CD4-positive, alpha-beta memory T cell (primary cell): ENCODE measurements at regions not wholly inside any gene's neighbourhood (a gene's known extent, or its start where the extent isn't known, plus 50 kb on each side); places are given as distances from the start of the nearest gene placed in this dataset.

Experiments used
- CTCF ChIA-PET: fragments of 350-600 bp; sonication (Branson Sonifier 250); formaldehyde crosslinking; loops from one replicate; lab custom pipeline; 2021; ENCODE audit warnings: inconsistent platforms; ENCODE audit not compliant: partially characterized antibody; lab: Charles Lee
- POLR2A ChIA-PET: fragments of 350-600 bp; sonication (Branson Sonifier 250); formaldehyde crosslinking; loops from one replicate; lab custom pipeline; 2021; ENCODE audit not compliant: partially characterized antibody; lab: Charles Lee
- DNase-seq, 5 donors: peaks; one replicate each; pipeline versions ENCODE4 v3.0.0 to v3.0.0-alpha.2; 2020 to 2022; ENCODE audit warnings: mixed read lengths in 1 of 5
- H3K27ac ChIP-seq: one replicate; pipeline ENCODE4 v1.7.0; 2013; ENCODE audit warnings: low read depth, low read length
- H3K27me3 ChIP-seq: 2 replicates; pipeline ENCODE4 v1.7.0; 2013; ENCODE audit warnings: mild to moderate bottlenecking, low read length, moderate library complexity; ENCODE audit not compliant: insufficient read depth
- H3K36me3 ChIP-seq: 2 replicates; pipeline ENCODE4 v1.7.0; 2013; ENCODE audit warnings: mild to moderate bottlenecking, low read length, moderate library complexity; ENCODE audit not compliant: insufficient read depth
- H3K4me1 ChIP-seq: 2 replicates; pipeline ENCODE4 v1.7.0; 2013; ENCODE audit warnings: mild to moderate bottlenecking, low read length, moderate library complexity; ENCODE audit not compliant: insufficient read depth
- H3K4me3 ChIP-seq, 2 donors: one replicate each; pipeline ENCODE4 v1.7.0; 2013; ENCODE audit warnings: low read length in 2 of 2, mild to moderate bottlenecking in 1 of 2
- H3K9me3 ChIP-seq, 2 donors: one replicate each; pipeline ENCODE4 v1.7.0; 2013; ENCODE audit warnings: low read length in 2 of 2, control low read depth in 1 of 2; ENCODE audit not compliant: control insufficient read depth in 1 of 2
- H3K27ac Mint-ChIP-seq, 7 donors: one replicate each; pipeline ENCODE4 v1.8.0; 2020 to 2021; ENCODE audit warnings: mixed read lengths in 7 of 7, mild to moderate bottlenecking in 6 of 7, inconsistent platforms in 3 of 7, moderate library complexity in 3 of 7
- H3K27me3 Mint-ChIP-seq, 2 donors: one replicate each; pipeline ENCODE4 v1.8.0; 2020 to 2021; ENCODE audit warnings: mixed read lengths in 2 of 2
- H3K36me3 Mint-ChIP-seq, 2 donors: one replicate each; pipeline ENCODE4 v1.8.0; 2020 to 2021; ENCODE audit warnings: mixed read lengths in 2 of 2, inconsistent platforms in 1 of 2, mild to moderate bottlenecking in 1 of 2
- H3K4me1 Mint-ChIP-seq, 4 donors: one replicate each; pipeline ENCODE4 v1.8.0; 2020 to 2021; ENCODE audit warnings: mixed read lengths in 4 of 4, mild to moderate bottlenecking in 1 of 4
- H3K4me3 Mint-ChIP-seq, 8 donors: one replicate each; pipeline ENCODE4 v1.8.0; 2020 to 2021; ENCODE audit warnings: mixed read lengths in 8 of 8, mild to moderate bottlenecking in 7 of 8, moderate library complexity in 6 of 8, inconsistent platforms in 3 of 8
- H3K9me3 Mint-ChIP-seq, 8 donors: one replicate each; pipeline ENCODE4 v1.8.0; 2020 to 2021; ENCODE audit warnings: mixed read lengths in 8 of 8, mild to moderate bottlenecking in 5 of 8, inconsistent platforms in 3 of 8, moderate library complexity in 1 of 8
- intact Hi-C: fragments of 100-400 bp; cut with micrococcal nuclease; formaldehyde crosslinking; loops from one replicate; pipeline ENCODE4 v1.15.1; 2023

DNA sequence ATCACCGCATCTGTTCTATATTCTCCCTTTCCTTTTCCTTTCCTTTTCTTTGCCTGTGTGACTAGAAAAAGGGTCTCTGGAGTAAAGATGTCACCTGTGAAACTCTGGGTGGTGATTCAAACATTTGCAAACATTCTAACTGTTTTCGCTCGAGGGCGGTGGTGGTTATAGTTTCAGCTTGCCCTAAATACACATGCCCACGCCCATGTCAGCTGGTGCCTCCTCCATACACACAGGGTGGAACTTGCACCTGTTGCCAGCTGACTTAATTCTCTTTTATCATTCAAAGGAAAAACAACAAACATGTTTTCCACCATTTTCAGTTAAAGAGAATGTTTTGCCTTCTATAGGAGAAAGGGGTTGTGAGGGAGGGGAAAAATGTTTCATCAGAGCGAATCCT, 381.9 kb upstream of the ARID1B start:
- Histone ChIP-seq H3K9me3 (no peaks in the 10 kb centered on the region), H3K4me3 (peak overlapping the region; percentile 9 to 53), H3K36me3 (no peaks in the 10 kb centered on the region), H3K27me3 (no peaks in the 10 kb centered on the region), H3K27ac (peak overlapping the region; percentile 56), H3K4me1 (peaks cover 89% of the 10 kb centered on the region)
- peak overlapping the region; percentile 90 to 100 (median 98) for H3K27ac Mint-ChIP-seq
- peak overlapping the region; percentile 78 to 89 (median 86) for H3K4me3 Mint-ChIP-seq
- peak; percentile 55 to 82 (median 68) for DNase-seq
- CTCF ChIA-PET, result interaction anchor here (1.0 to 2.2 kb wide), 5 partner anchors 9 to 28 kb away, joined by 3 to 5 read pairs (median 3); no protein-coding TSS in a partner anchor
- peaks cover 51 to 96% (median 78%) of the 10 kb centered on the region in 4 donors for H3K4me1 Mint-ChIP-seq
- intact Hi-C loops, result loop anchor here (1.0 to 5.0 kb wide), 3 partner anchors 16 to 291 kb away; no protein-coding TSS in a partner anchor
- no peaks in the 10 kb centered on the region for H3K27me3 Mint-ChIP-seq
- no peaks in the 10 kb centered on the region for H3K9me3 Mint-ChIP-seq
- no peaks in the 10 kb centered on the region for H3K36me3 Mint-ChIP-seq
- POLR2A ChIA-PET, result interaction anchor here (0.9 to 2.6 kb wide), 12 partner anchors 10 to 1080 kb away, joined by 3 to 15 read pairs (median 4); partner anchors contain the start of gene ARID1B

DNA sequence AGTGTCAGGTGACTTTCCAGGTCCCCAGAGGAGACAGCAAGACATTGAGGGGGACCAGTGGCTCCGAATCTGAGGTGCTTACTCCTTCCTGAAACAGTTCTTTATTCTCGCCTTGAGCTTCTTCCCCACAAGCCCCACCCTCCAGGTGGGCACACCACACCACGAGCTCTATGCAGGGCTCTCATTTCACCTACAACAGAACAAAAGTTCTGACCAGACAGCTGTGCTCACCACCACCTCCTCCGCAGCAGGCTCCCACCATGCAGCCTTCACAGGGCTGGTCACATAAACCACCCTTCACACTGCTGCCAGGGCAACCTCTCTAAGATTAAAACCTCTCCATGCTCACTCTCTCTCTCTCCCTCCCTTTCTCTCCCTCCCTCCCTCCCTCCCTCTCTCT, 384.5 kb upstream of the ARID1B start:
- Histone ChIP-seq H3K4me3 (no peak overlapping the region), H3K27me3 (no peaks in the 10 kb centered on the region), H3K9me3 (no peaks in the 10 kb centered on the region), H3K4me1 (peaks cover 64% of the 10 kb centered on the region), H3K36me3 (no peaks in the 10 kb centered on the region), H3K27ac (no peak overlapping the region)
- Mint-ChIP-seq H3K27me3 (no peaks in the 10 kb centered on the region), H3K9me3 (no peaks in the 10 kb centered on the region), H3K27ac (peak overlapping the region; percentile 78 to 93 (median 88)), H3K4me3 (peak overlapping the region in 7 of 8 donors; percentile 52 to 77 (median 71)), H3K36me3 (peaks cover 0 to 4% of the 10 kb centered on the region in 2 donors), H3K4me1 (peaks cover 42 to 78% (median 58%) of the 10 kb centered on the region in 4 donors)
- ChIA-PET CTCF (interaction anchor here (0.8 to 2.2 kb wide), 2 partner anchors 172 to 299 kb away, joined by 3 to 6 read pairs; no protein-coding TSS in a partner anchor), POLR2A (interaction anchor here (1.1 kb wide), 1 partner anchor 9 kb away, joined by 4 read pairs; no protein-coding TSS in a partner anchor)
- intact Hi-C loops, result no loop called here
- DNase-seq, result no peak

DNA sequence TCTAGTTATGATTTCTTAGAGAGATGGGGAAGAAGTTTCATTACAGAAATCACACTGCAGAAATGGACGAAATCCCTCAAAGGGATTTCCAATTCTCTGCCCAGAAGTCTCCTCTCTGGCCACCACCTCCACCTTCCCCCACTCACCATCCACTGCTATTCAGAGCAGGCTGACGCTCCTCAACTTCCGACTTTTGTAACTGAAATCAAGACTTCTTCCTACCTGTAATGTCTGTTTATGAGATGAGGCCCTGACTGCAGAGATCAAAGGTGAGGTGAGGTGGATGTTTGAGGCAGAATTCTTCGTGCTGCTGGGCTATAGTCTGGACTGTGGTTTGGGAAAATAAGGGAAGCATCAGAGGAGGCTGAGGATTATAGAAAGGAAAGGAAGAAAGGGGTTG, 385.2 kb upstream of the ARID1B start:
- Mint-ChIP-seq H3K4me3 (peak overlapping the region in 7 of 8 donors; percentile 52 to 77 (median 71)), H3K9me3 (no peaks in the 10 kb centered on the region), H3K36me3 (peaks cover 0 to 7% of the 10 kb centered on the region in 2 donors), H3K4me1 (peaks cover 37 to 72% (median 52%) of the 10 kb centered on the region in 4 donors), H3K27ac (peak overlapping the region in 6 of 7 donors; percentile 39 to 93 (median 89)), H3K27me3 (no peaks in the 10 kb centered on the region)
- Histone ChIP-seq H3K36me3 (no peaks in the 10 kb centered on the region), H3K4me1 (peaks cover 57% of the 10 kb centered on the region), H3K27me3 (no peaks in the 10 kb centered on the region), H3K4me3 (no peak overlapping the region), H3K27ac (no peak overlapping the region), H3K9me3 (no peaks in the 10 kb centered on the region)
- POLR2A ChIA-PET, result no interaction called here
- DNase-seq, result no peak
- intact Hi-C loops, result loop anchor here (1.0 kb wide), 1 partner anchor 13 kb away; no protein-coding TSS in a partner anchor
- CTCF ChIA-PET, result no interaction called here

DNA sequence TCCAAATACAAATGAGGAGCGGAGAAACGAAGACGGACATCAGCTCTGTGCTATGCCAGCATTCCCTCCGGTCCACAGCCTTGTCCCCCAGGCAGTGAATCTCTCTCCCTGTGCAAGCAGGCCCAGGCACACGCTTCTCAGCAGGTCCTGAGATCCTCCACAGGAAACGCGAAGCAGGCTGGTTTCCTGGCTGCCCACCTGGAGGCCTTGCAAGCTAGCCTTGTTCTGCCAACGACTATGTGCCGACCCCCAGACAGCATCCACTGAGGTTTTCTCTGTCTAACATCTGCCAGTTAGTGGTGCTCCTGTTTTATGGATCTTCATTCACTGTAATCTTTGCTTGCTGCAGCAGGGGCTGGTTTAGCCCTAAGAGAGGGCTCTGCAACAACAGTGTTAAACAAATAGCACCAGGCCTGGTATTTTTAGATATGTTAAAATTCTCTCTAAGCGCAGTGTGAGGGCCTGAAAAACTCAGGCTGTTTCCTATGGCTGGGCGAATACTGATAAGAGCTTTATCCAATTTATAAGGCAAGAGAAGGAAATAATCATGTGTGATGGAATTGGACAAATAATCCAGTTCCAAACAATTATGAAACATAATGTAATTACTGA, 386.0 kb upstream of the ARID1B start:
- Histone ChIP-seq H3K27ac (no peak overlapping the region), H3K36me3 (no peaks in the 10 kb centered on the region), H3K27me3 (no peaks in the 10 kb centered on the region), H3K4me3 (no peak overlapping the region), H3K4me1 (peaks cover 51% of the 10 kb centered on the region), H3K9me3 (no peaks in the 10 kb centered on the region)
- Mint-ChIP-seq H3K4me1 (peaks cover 32 to 65% (median 46%) of the 10 kb centered on the region in 4 donors), H3K27me3 (no peaks in the 10 kb centered on the region), H3K36me3 (peaks cover 0 to 10% of the 10 kb centered on the region in 2 donors), H3K27ac (peak overlapping the region in 6 of 7 donors; percentile 50 to 92 (median 77)), H3K9me3 (peaks cover 0 to 2% (median 0%) of the 10 kb centered on the region in 8 donors), H3K4me3 (peak overlapping the region in 4 of 8 donors; percentile 33 to 74 (median 60))
- ChIA-PET POLR2A (no interaction called here), CTCF (no interaction called here)
- no peak for DNase-seq
- intact Hi-C loops, result loop anchor here (1.0 kb wide), 1 partner anchor 12 kb away; no protein-coding TSS in a partner anchor

DNA sequence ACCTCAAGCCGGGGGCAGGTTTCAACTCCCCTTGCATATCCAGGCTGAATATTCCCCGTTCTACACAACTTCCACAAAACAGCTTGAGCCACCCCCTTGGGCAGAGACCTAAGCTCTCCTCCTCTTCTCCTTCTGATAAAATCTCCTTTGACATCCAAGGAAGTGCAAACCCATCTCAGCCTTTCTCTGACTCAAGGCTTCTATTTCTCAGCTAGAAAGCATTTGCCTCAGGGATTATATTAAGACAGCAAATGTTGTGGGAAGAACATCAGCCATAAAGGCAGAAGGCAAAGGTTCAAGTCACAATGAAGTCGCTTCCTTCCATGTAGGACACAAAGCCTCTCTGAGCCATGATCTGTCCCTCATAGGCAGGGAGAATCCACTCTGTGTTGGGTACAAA, 386.6 kb upstream of the ARID1B start:
- POLR2A ChIA-PET, result no interaction called here

DNA sequence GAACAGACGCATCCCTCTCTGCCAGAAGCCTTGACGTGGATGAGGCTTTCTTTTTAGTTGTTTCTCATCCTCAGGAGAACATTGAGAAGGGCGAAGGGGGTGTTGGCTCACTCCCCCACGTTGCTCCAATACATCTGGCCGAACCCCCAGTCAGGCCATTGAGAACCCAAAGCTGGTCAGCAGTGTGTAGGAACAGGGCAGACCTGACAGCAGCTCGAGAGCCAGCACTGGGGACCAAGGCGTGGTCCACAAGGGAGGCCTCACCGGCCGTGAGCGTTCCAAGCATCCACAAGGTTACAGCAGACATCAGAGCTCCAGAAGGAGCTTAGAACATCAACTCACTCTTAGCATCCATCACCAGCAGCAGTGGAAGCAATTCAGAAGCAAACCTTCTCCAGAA, 387.9 kb upstream of the ARID1B start:
- Mint-ChIP-seq H3K36me3 (peaks cover 0 to 16% of the 10 kb centered on the region in 2 donors), H3K27me3 (peaks cover 0 to 2% of the 10 kb centered on the region in 2 donors), H3K4me3 (no peak overlapping the region), H3K9me3 (peaks cover 0 to 5% (median 0%) of the 10 kb centered on the region in 8 donors), H3K27ac (no peak overlapping the region), H3K4me1 (peaks cover 21 to 50% (median 30%) of the 10 kb centered on the region in 4 donors)
- H3K4me3 ChIP-seq, result no peak overlapping the region
- no peaks in the 10 kb centered on the region for H3K36me3 ChIP-seq
- no peaks in the 10 kb centered on the region for H3K9me3 ChIP-seq
- ChIA-PET CTCF (no interaction called here), POLR2A (no interaction called here)
- no peaks in the 10 kb centered on the region for H3K27me3 ChIP-seq
- H3K27ac ChIP-seq, result no peak overlapping the region
- intact Hi-C loops, result no loop called here
- DNase-seq, result no peak
- H3K4me1 ChIP-seq, result peaks cover 32% of the 10 kb centered on the region

More for the DNA sequence above, 386.6 kb upstream of the ARID1B start:
- Mint-ChIP-seq H3K4me3 (peak overlapping the region in 2 of 8 donors; percentile 29 to 33), H3K36me3 (peaks cover 0 to 14% of the 10 kb centered on the region in 2 donors), H3K27me3 (no peaks in the 10 kb centered on the region), H3K9me3 (peaks cover 0 to 5% (median 0%) of the 10 kb centered on the region in 8 donors), H3K4me1 (peaks cover 29 to 60% (median 41%) of the 10 kb centered on the region in 4 donors), H3K27ac (peak overlapping the region in 4 of 7 donors; percentile 18 to 66 (median 44))
- DNase-seq, result no peak
- Histone ChIP-seq H3K9me3 (no peaks in the 10 kb centered on the region), H3K4me3 (no peak overlapping the region), H3K27me3 (no peaks in the 10 kb centered on the region), H3K27ac (no peak overlapping the region), H3K36me3 (no peaks in the 10 kb centered on the region), H3K4me1 (peaks cover 45% of the 10 kb centered on the region)
- intact Hi-C loops, result loop anchor here (1.0 kb wide), 1 partner anchor 11 kb away; no protein-coding TSS in a partner anchor
- CTCF ChIA-PET, result no interaction called here

DNA sequence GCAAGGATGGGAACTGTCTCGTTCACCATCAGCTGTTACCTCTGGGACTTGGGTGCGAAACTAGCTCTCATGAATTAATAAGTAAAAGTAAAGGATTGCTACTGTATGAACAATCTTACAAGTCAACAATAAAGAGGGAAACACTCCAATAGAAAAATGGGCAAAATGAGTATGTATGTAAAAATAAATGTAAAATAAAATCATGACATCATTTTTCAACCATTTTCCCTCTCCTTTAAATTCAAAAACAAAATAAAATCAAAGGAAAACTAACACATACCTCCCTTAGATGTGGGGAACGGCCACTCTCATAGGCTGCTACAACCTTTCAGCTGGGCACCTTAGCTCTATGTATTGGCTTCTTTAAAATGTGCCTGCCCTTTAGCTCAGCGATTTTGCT, 389.7 kb upstream of the ARID1B start:
- peaks cover 0 to 26% of the 10 kb centered on the region in 2 donors for H3K36me3 Mint-ChIP-seq
- H3K4me3 Mint-ChIP-seq, result no peak overlapping the region
- Histone ChIP-seq H3K36me3 (no peaks in the 10 kb centered on the region), H3K4me1 (peaks cover 15% of the 10 kb centered on the region), H3K27me3 (no peaks in the 10 kb centered on the region), H3K9me3 (no peaks in the 10 kb centered on the region), H3K4me3 (no peak overlapping the region), H3K27ac (no peak overlapping the region)
- H3K27me3 Mint-ChIP-seq, result peaks cover 0 to 5% of the 10 kb centered on the region in 2 donors
- no peak overlapping the region for H3K27ac Mint-ChIP-seq
- intact Hi-C loops, result no loop called here
- DNase-seq, result no peak
- H3K9me3 Mint-ChIP-seq, result peaks cover 0 to 5% (median 0%) of the 10 kb centered on the region in 8 donors
- CTCF ChIA-PET, result no interaction called here
- POLR2A ChIA-PET, result no interaction called here
- peaks cover 7 to 32% (median 14%) of the 10 kb centered on the region in 4 donors for H3K4me1 Mint-ChIP-seq
